HUES6 (cell line): ENCODE measurements at regions not wholly inside any gene's neighbourhood (a gene's known extent, or its start where the extent isn't known, plus 50 kb on each side); places are given as distances from the start of the nearest gene placed in this dataset.

Experiments
- H3K27ac ChIP-seq: 2 replicates; pipeline ENCODE4 v1.7.0; 2013; ENCODE audit warnings: low read depth, mild to moderate bottlenecking, low read length, inconsistent platforms
- H3K27me3 ChIP-seq: 2 replicates; pipeline ENCODE4 v1.6.1; 2013; ENCODE audit warnings: low read length; ENCODE audit not compliant: control insufficient read depth, insufficient read depth
- H3K36me3 ChIP-seq: 2 replicates; pipeline ENCODE4 v1.6.1; 2013; ENCODE audit warnings: low read length; ENCODE audit not compliant: control insufficient read depth, insufficient read depth
- H3K4me1 ChIP-seq: 2 replicates; pipeline ENCODE4 v1.6.1; 2013; ENCODE audit warnings: low read length; ENCODE audit not compliant: control insufficient read depth, insufficient read depth
- H3K4me3 ChIP-seq: 2 replicates; pipeline ENCODE4 v1.5.1; 2013; ENCODE audit warnings: low read depth, low read length
- H3K9ac ChIP-seq: one replicate; pipeline ENCODE4 v1.6.1; 2013; ENCODE audit warnings: mild to moderate bottlenecking, low read length
- H3K9me3 ChIP-seq: 2 replicates; pipeline ENCODE4 v1.6.1; 2013; ENCODE audit warnings: low read depth, low read length; ENCODE audit not compliant: control insufficient read depth, insufficient read depth

- no peak overlapping the region for H3K9ac ChIP-seq
- H3K36me3 ChIP-seq = no peaks in the 10 kb centered on the region
- no peak overlapping the region for H3K27ac ChIP-seq
- H3K4me1 ChIP-seq = peaks cover 11% of the 10 kb centered on the region
- H3K4me3 ChIP-seq = no peak overlapping the region
- peaks cover 2% of the 10 kb centered on the region; the same call in 1 of the 2 replicates for H3K9me3 ChIP-seq
- H3K27me3 ChIP-seq = no peaks in the 10 kb centered on the region
These were observed 58.2 kb upstream of the ANTXRL start for GRCh38 chr10:46228563-46229071.

- H3K9me3 ChIP-seq = no peaks in the 10 kb centered on the region
- no peaks in the 10 kb centered on the region for H3K36me3 ChIP-seq
- H3K27ac ChIP-seq = no peak overlapping the region
- H3K4me3 ChIP-seq = no peak overlapping the region
- H3K9ac ChIP-seq = no peak overlapping the region
- no peaks in the 10 kb centered on the region for H3K27me3 ChIP-seq
- peaks cover 11% of the 10 kb centered on the region for H3K4me1 ChIP-seq
These were observed 57.6 kb upstream of the ANTXRL start for GRCh38 chr10:46229144-46229563.

- H3K9me3 ChIP-seq = no peaks in the 10 kb centered on the region
- H3K36me3 ChIP-seq = no peaks in the 10 kb centered on the region
- H3K27ac ChIP-seq = no peak overlapping the region
- H3K4me3 ChIP-seq = no peak overlapping the region
- H3K27me3 ChIP-seq = peaks cover under 1% of the 10 kb centered on the region; the same call in 1 of the 2 replicates
- H3K4me1 ChIP-seq = peaks cover 11% of the 10 kb centered on the region
- H3K9ac ChIP-seq = no peak overlapping the region
These were observed 56.2 kb upstream of the ANTXRL start for GRCh38 chr10:46230615-46231014.

- H3K27ac ChIP-seq = no peak overlapping the region
- H3K27me3 ChIP-seq = peaks cover 3% of the 10 kb centered on the region; the same call in 1 of the 2 replicates
- peaks cover 11% of the 10 kb centered on the region for H3K4me1 ChIP-seq
- H3K36me3 ChIP-seq = no peaks in the 10 kb centered on the region
- H3K9ac ChIP-seq = no peak overlapping the region
- no peaks in the 10 kb centered on the region for H3K9me3 ChIP-seq
- no peak overlapping the region for H3K4me3 ChIP-seq
These were observed 55.7 kb upstream of the ANTXRL start for GRCh38 chr10:46231087-46231486.

GRCh38 chr10:46232084-46232483, 54.7 kb upstream of the ANTXRL start:
- Histone ChIP-seq H3K36me3 (no peaks in the 10 kb centered on the region), H3K9ac (no peak overlapping the region), H3K9me3 (no peaks in the 10 kb centered on the region), H3K4me1 (peaks cover 11% of the 10 kb centered on the region), H3K27me3 (peaks cover 3% of the 10 kb centered on the region; the same call in 1 of the 2 replicates), H3K27ac (no peak overlapping the region), H3K4me3 (no peak overlapping the region)

GRCh38 chr10:46232666-46233065, 54.1 kb upstream of the ANTXRL start:
- Histone ChIP-seq H3K9ac (no peak overlapping the region), H3K27me3 (peaks cover 3% of the 10 kb centered on the region; the same call in 1 of the 2 replicates), H3K4me1 (peaks cover 11% of the 10 kb centered on the region), H3K4me3 (no peak overlapping the region), H3K9me3 (no peaks in the 10 kb centered on the region), H3K36me3 (no peaks in the 10 kb centered on the region), H3K27ac (no peak overlapping the region)

- Histone ChIP-seq H3K36me3 (no peaks in the 10 kb centered on the region), H3K4me3 (no peak overlapping the region), H3K27me3 (peaks cover 3% of the 10 kb centered on the region; the same call in 1 of the 2 replicates), H3K9me3 (no peaks in the 10 kb centered on the region), H3K27ac (no peak overlapping the region), H3K4me1 (peaks cover 9% of the 10 kb centered on the region), H3K9ac (no peak overlapping the region)
These were observed 53.6 kb upstream of the ANTXRL start for GRCh38 chr10:46233181-46233580.

GRCh38 chr10:46234026-46234425, 52.8 kb upstream of the ANTXRL start:
- H3K4me1 ChIP-seq = peaks cover 1% of the 10 kb centered on the region
- peaks cover 3% of the 10 kb centered on the region; the same call in 1 of the 2 replicates for H3K27me3 ChIP-seq
- no peak overlapping the region for H3K9ac ChIP-seq
- no peak overlapping the region for H3K27ac ChIP-seq
- H3K4me3 ChIP-seq = no peak overlapping the region
- no peaks in the 10 kb centered on the region for H3K9me3 ChIP-seq
- H3K36me3 ChIP-seq = no peaks in the 10 kb centered on the region

- Histone ChIP-seq H3K9me3 (no peaks in the 10 kb centered on the region), H3K36me3 (no peaks in the 10 kb centered on the region), H3K4me1 (no peaks in the 10 kb centered on the region), H3K27me3 (peaks cover 3% of the 10 kb centered on the region; the same call in 1 of the 2 replicates), H3K9ac (no peak overlapping the region), H3K27ac (no peak overlapping the region), H3K4me3 (no peak overlapping the region)
These were observed 52.3 kb upstream of the ANTXRL start for GRCh38 chr10:46234431-46235060.

GRCh38 chr10:46235705-46236545, 50.9 kb upstream of the ANTXRL start:
- Histone ChIP-seq H3K9me3 (no peaks in the 10 kb centered on the region), H3K36me3 (no peaks in the 10 kb centered on the region), H3K9ac (no peak overlapping the region), H3K4me3 (no peak overlapping the region), H3K27me3 (peaks cover 3% of the 10 kb centered on the region; the same call in 1 of the 2 replicates), H3K27ac (no peak overlapping the region), H3K4me1 (no peaks in the 10 kb centered on the region)

- H3K9ac ChIP-seq = no peak overlapping the region
- H3K4me3 ChIP-seq = no peak overlapping the region
- H3K27ac ChIP-seq = no peak overlapping the region
- H3K9me3 ChIP-seq = no peaks in the 10 kb centered on the region
- H3K27me3 ChIP-seq = peaks cover 3% of the 10 kb centered on the region; the same call in 1 of the 2 replicates
- no peaks in the 10 kb centered on the region for H3K36me3 ChIP-seq
- no peaks in the 10 kb centered on the region for H3K4me1 ChIP-seq
These were observed 50.3 kb upstream of the ANTXRL start for GRCh38 chr10:46236546-46236887.
